Heart left ventricle (tissue), 13 donors: ENCODE measurements at regions not wholly inside any gene's neighbourhood (a gene's known extent, or its start where the extent isn't known, plus 50 kb on each side); places are given as distances from the start of the nearest gene placed in this dataset.

Experiments used
- POLR2A ChIP-seq, 2 donors: fragments of 450-650 bp; IDR thresholded peaks; one replicate each; pipeline ENCODE4 v1.6.1; 2017; ENCODE audit warnings: antibody characterized with exemption in 2 of 2, mild to moderate bottlenecking in 2 of 2, moderate library complexity in 2 of 2
- TF ChIP-seq, protein P1 (sequence below), 12 donors: fragments of 200-600 bp; sonication (generic) in 4 of 12; IDR thresholded peaks; one replicate each; pipeline versions ENCODE4 v1.5.0 to v1.8.0; 2018 to 2022; ENCODE audit warnings: antibody characterized with exemption in 12 of 12, mild to moderate bottlenecking in 5 of 12
- donor health status: ischemic (EF 13 %, LVEDD 7.1; RV severe dilation, severe dysfunction).
- donor health status: DM: no; HTN: yes; CAD: no.
- donor health status: DM: no; HTN: no; CAD: no.
- donor health status: ischemic (EF 25% LVEDD 6.9; RV normal size, moderate dysfunction).
- donor health status: ischemic (EF 25% LVEDD 5.7; RV mildly dilated, moderate dysfunction).
- donor health status: ischemic (EF 35%, LVEDD 5.7; RV mildly dilated, moderate dysfunction).
- donor health status: nonischemic (EF 11% LVEDD 7.7; RV severe dilation, severe dysfunction).
- donor health status: DM: yes; HTN: yes; CAD: no.
- donor health status: PGD.
- donor health status: ischemic (EF 29% LVEDD 5.4; RV normal size, mild dysfunction).
- donor health status: nonischemic (EF 23%, LVEDD 6.1; RV moderate dilation, normal function).

DNA sequence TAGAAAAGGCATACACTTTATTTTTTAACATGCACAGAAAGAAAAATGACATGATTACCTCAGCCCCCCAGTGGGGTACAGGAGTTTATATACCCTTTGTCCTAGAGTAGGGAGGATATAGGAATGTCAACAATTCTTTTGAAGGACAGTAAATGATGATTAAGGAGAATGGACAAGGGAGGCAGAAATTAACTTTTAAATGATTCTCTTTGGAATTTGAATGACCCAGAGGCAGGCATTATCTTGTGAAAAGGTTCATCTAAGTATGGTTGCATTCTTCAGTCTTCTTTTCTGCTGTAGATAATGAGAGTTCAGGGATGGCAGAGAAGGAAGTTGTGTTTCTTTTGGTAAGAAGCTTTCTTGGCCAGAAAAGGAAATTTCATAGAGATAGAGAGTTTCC lies 971.3 kb downstream of the CNTNAP5 start:
- TF ChIP-seq, protein P1, sequence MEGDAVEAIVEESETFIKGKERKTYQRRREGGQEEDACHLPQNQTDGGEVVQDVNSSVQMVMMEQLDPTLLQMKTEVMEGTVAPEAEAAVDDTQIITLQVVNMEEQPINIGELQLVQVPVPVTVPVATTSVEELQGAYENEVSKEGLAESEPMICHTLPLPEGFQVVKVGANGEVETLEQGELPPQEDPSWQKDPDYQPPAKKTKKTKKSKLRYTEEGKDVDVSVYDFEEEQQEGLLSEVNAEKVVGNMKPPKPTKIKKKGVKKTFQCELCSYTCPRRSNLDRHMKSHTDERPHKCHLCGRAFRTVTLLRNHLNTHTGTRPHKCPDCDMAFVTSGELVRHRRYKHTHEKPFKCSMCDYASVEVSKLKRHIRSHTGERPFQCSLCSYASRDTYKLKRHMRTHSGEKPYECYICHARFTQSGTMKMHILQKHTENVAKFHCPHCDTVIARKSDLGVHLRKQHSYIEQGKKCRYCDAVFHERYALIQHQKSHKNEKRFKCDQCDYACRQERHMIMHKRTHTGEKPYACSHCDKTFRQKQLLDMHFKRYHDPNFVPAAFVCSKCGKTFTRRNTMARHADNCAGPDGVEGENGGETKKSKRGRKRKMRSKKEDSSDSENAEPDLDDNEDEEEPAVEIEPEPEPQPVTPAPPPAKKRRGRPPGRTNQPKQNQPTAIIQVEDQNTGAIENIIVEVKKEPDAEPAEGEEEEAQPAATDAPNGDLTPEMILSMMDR (IDR thresholded peaks at IDR 0.05): no peak
- no peak for TF ChIP-seq POLR2A (IDR thresholded peaks at IDR 0.05)
